RWPE2 (cell line): ENCODE measurements at regions not wholly inside any gene's neighbourhood (a gene's known extent, or its start where the extent isn't known, plus 50 kb on each side); places are given as distances from the start of the nearest gene placed in this dataset.

ENCODE experiments used
- ATAC-seq: fragments of 200-7000 bp; cut with Tn5 transposase; 3 replicates; pipeline ENCODE4 v1.9.1; 2021; ENCODE audit warnings: low read depth
- DNase-seq: peaks from one replicate; pipeline ENCODE4 v3.0.0-alpha.2; 2020; ENCODE audit warnings: low spot score
- H3K27ac ChIP-seq: fragments of 450-650 bp; 2 replicates; pipeline ENCODE4 v1.5.1; 2017; ENCODE audit warnings: mild to moderate bottlenecking; ENCODE audit not compliant: poor library complexity, severe bottlenecking
- H3K27me3 ChIP-seq: fragments of 250-450 bp; sonication (Bioruptor Pico); 2 replicates; pipeline ENCODE4 v1.5.1; 2021; ENCODE audit warnings: mild to moderate bottlenecking, moderate library complexity; ENCODE audit not compliant: insufficient read depth, poor library complexity, severe bottlenecking
- H3K36me3 ChIP-seq: fragments of 250-450 bp; sonication (Bioruptor Pico); 2 replicates; pipeline ENCODE4 v1.5.1; 2020; ENCODE audit warnings: low read depth, mild to moderate bottlenecking, moderate library complexity
- H3K4me1 ChIP-seq: fragments of 250-450 bp; sonication (Bioruptor Pico); 2 replicates; pipeline ENCODE4 v1.5.1; 2021; ENCODE audit warnings: mild to moderate bottlenecking, moderate library complexity; ENCODE audit not compliant: insufficient read depth, poor library complexity, severe bottlenecking
- H3K4me3 ChIP-seq: fragments of 250-450 bp; sonication (Bioruptor Pico); 2 replicates; pipeline ENCODE4 v1.5.1; 2021; ENCODE audit warnings: mild to moderate bottlenecking, moderate library complexity; ENCODE audit not compliant: severe bottlenecking
- H3K9me3 ChIP-seq: fragments of 250-450 bp; sonication (Bioruptor Pico); 2 replicates; pipeline ENCODE4 v1.5.1; 2021; ENCODE audit warnings: mild to moderate bottlenecking, moderate library complexity; ENCODE audit not compliant: severe bottlenecking
- CTCF ChIP-seq: fragments of 450-650 bp; IDR thresholded peaks from one replicate; pipeline ENCODE4 v1.5.1; 2017; ENCODE audit warnings: mild to moderate bottlenecking, moderate library complexity; ENCODE audit not compliant: poor library complexity, severe bottlenecking

- ATAC-seq (no peak), DNase-seq (no peak)
- H3K9me3 ChIP-seq, result no peaks in the 10 kb centered on the region
- no peaks in the 10 kb centered on the region for H3K36me3 ChIP-seq
- no peaks in the 10 kb centered on the region for H3K27me3 ChIP-seq
- no peak overlapping the region for H3K27ac ChIP-seq
- no peak overlapping the region for H3K4me3 ChIP-seq
- H3K4me1 ChIP-seq, result no peaks in the 10 kb centered on the region
- TF ChIP-seq CTCF, result no peak
Observed at GRCh38 chr18:51458861-51459260, 261.4 kb upstream of the MEX3C start.

GRCh38 chr18:51461956-51462355, 264.5 kb upstream of the MEX3C start:
- DNase-seq (no peak), ATAC-seq (peak; percentile 17; the same call in 2 of the 3 replicates)
- no peaks in the 10 kb centered on the region for H3K36me3 ChIP-seq
- no peak overlapping the region for H3K4me3 ChIP-seq
- no peaks in the 10 kb centered on the region for H3K27me3 ChIP-seq
- TF ChIP-seq CTCF, result no peak
- H3K4me1 ChIP-seq, result no peaks in the 10 kb centered on the region
- H3K9me3 ChIP-seq, result no peaks in the 10 kb centered on the region
- no peak overlapping the region for H3K27ac ChIP-seq

- Histone ChIP-seq H3K4me3 (no peak overlapping the region), H3K36me3 (no peaks in the 10 kb centered on the region), H3K9me3 (no peaks in the 10 kb centered on the region), H3K27ac (no peak overlapping the region), H3K4me1 (no peaks in the 10 kb centered on the region), H3K27me3 (no peaks in the 10 kb centered on the region)
- no peak for DNase-seq
- TF ChIP-seq CTCF, result no peak
- no peak for ATAC-seq
Observed at GRCh38 chr18:51463483-51464136, 266.1 kb upstream of the MEX3C start.

- Histone ChIP-seq H3K4me3 (no peak overlapping the region), H3K4me1 (no peaks in the 10 kb centered on the region), H3K9me3 (no peaks in the 10 kb centered on the region), H3K36me3 (no peaks in the 10 kb centered on the region), H3K27ac (no peak overlapping the region), H3K27me3 (no peaks in the 10 kb centered on the region)
- no peak for TF ChIP-seq CTCF
- ATAC-seq (no peak), DNase-seq (no peak)
Observed at GRCh38 chr18:51478908-51479307, 281.4 kb upstream of the MEX3C start.

- DNase-seq, result no peak
- H3K4me3 ChIP-seq, result no peak overlapping the region
- no peaks in the 10 kb centered on the region for H3K36me3 ChIP-seq
- TF ChIP-seq CTCF, result no peak
- H3K4me1 ChIP-seq, result no peaks in the 10 kb centered on the region
- H3K9me3 ChIP-seq, result no peaks in the 10 kb centered on the region
- no peaks in the 10 kb centered on the region for H3K27me3 ChIP-seq
- no peak for ATAC-seq
- H3K27ac ChIP-seq, result no peak overlapping the region
Observed at GRCh38 chr18:51479736-51480135, 282.3 kb upstream of the MEX3C start.
